NOMO-1 treated with DMSO at 0.1 percent for 48 hours (cell line): ENCODE measurements at regions not wholly inside any gene's neighbourhood (a gene's known extent, or its start where the extent isn't known, plus 50 kb on each side); places are given as distances from the start of the nearest gene placed in this dataset.

Experiments used
- DNase-seq: peaks from one replicate; lab custom pipeline; 2025; ENCODE audit not compliant: unreplicated experiment; lab: John Stamatoyannopoulos, UW

DNA sequence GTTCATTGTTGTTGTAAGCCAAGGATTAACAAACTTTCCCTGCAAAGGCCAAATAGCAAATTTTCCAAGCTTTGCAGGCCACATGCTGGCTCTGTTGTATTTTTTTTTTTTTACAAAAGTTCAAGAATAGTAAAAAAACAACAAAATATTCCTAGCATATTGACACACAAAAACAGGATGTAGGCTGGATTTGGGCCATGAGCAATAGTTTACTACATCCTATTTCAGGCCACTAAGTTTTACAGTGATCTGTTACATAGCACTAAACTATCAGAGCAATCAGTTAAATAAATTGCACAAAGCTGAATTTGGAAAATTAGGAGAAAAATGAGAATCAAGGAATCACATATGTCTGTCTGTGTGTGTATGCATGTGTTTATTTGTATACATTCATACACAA is 491.8 kb upstream of the GHITM start:
- DNase-seq, result no peak

DNA sequence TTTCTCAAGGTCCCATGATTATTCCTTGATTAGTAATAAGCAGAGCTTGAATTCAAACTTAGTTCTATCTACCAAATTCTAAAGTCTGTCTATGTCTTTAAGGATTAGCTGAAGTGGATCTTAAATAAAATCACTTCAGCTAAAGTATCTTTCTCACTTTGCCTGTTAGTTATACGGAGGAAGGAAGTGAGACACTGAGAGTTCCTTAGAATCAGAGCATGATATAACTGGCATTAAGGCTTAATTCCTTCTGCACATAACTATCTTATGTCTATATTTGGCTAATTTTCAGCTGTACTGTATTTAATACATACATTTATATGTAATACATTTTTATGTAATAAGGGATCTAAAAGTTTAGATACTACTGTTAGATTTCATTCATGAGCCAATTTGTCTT is 491.1 kb upstream of the GHITM start:
- no peak for DNase-seq

DNA sequence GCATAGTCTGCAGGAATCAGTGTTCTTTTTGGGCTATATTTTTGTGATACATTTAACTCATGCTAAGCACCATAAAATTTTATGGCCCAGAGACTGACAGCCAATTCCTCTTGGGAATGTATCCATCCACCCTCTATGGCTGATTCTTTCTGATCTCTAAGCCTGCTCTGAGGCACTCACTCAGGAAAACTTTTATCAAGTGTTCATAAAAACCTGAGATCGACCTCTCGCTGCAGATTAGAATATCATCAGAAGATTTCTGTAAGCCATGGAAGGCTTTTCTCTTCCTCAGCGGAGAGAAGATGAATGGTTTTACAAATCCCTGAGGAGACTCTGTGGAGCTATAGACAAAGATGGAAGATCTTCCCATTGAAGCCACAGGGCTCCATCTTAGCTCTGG is 489.8 kb upstream of the GHITM start:
- DNase-seq, result no peak

DNA sequence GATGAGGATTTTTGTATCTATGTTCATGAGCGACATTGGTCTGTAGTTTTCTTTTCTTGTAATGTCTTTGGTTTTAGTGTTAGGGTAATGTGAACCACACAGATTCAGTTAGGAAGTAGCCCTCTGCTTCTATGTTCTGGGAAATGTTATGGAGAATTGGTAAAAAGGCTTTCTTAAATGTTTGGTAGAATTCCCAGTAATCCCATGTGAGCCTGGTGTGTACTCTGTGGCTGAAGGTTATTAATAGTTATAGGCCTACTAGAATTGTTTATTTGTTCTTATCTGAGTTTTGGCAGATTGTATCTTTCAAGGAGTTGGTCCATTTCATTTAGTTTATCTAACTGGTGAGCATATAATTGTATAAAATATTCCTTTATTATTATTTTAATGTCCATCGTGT is 484.6 kb upstream of the GHITM start:
- no peak for DNase-seq

DNA sequence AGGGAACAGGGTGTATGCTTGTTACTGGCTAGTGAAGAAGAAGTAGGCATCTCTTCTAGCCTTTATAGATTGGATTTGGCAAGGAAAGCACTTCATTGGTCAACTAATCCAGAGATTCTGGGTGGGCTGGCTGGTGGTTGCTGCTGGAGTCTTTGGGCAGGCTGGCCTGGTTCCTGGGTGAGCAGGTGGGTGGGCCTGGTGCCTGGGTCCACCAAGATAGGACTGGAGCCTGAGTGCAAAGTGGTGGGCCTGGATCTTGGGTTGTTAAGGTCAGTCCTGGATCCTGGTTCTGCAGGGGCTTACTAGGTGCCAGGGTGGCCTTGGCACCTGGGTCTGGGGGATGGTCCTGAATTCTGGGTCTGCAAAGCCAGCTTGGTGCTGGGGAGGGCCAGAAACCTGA is 482.4 kb upstream of the GHITM start:
- DNase-seq, result no peak

DNA sequence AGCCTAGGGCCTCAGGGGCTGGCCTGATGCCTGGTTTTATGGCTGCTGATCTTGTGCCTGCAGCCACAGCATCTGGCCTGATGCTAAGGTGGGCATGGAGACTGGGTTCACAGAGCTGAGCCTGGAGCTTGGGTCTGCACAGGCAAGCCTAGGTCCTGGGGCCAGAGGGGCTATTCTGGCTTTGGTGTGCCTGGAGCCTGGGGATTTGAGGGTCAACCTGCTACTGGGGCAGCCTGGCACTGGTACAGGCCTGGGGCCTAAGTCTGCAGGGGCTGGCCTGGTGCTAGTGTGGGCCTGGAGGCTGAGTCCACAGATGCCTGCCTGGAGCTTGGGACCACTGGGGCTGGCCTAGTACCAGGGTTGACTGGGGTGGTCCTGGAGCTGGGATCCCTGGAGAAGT is 481.8 kb upstream of the GHITM start:
- DNase-seq, result no peak

DNA sequence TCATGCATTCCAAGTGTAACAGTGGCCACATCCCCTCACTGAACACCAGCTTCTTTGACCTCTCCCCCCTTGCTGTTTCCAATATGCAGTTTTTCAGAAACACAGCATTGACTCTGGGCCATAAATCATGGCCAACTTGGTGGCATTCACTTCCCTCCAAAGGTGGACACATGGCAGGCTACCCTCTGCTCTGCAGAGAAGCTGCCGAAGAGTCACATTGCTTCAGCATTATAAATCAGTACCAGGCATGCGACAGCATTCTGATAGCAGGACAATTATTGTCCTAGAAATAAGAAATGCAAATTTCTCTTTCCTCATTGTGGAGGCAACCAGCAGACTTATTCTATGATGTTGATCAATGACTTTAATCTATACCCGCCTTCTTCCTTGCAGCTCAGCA is 475.4 kb upstream of the GHITM start:
- DNase-seq, result no peak

DNA sequence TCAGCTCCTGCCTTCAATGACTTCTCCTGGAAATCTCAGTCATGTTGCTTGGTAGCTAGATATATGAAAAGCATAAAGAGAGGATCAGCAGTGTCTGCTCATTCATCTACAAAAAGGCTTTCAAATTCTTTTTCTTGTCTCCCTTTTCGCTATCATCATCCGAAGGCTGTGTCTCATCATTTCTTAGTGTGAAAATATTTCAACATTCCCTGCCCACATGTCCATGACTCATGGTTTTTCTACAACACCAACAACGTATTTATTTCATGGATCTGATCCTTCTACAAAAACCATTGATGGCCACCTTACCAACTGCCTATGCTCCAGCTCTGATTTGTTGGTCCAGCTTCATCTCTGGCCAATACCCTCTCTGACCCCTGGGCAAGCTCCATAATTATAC is 472.5 kb upstream of the GHITM start:
- no peak for DNase-seq

DNA sequence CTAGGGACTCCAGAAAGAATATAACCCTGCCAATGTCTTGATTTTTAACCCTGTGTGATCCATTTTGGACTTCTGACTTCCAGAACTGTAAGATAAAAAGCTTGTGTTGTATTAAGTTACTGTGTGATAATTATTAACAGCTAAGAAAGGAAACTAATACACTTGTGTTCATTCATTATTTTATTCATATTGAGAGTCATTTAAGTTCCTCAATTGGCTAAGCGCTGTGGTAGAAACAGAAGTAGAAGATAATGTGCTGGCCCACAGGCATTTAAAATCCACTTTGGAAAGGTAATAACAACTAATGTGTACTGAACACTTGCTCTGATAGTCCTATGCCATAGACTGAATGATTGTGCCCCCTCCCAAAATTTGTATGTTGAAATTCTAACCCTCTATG is 471.7 kb upstream of the GHITM start:
- DNase-seq, result no peak

DNA sequence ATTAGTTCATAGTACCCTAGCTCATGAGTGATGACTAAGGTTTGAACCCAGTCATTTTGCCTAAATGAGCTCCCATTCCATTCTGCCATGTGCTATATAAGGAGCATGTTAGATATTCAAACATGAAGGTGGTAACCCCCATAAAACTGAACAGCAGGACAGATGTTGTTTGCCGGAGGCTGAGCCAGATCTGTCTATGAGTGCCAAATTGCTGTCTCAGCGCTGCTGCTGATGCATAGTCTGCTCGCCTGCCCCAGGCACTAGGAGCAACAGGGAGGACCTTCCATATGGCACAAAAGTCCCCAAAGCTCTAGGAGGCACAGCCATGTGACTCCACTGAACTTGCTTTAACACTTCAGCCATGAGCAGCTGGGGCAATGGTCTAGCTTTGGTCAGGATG is 466.0 kb upstream of the GHITM start:
- DNase-seq, result no peak

DNA sequence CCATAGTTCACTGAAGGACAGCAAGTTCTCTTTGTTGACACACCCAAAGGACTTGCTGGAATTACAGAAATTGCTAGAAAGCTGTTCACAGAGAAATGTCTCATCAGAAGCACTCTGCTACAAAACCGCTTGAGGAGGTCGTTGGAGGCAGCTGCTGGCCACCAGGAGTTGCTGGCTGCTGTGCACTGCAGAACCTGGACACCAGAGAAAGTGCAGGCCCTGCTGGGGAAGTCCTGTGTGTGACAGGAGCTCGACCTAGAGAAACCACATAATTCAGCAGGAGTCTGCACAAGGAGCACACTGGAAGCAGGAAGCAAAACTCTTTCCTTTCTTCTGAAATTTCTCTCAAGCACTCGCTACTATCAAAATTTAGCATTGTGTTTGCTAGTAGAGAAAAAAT is 461.5 kb upstream of the GHITM start:
- DNase-seq, result peak; percentile 11

DNA sequence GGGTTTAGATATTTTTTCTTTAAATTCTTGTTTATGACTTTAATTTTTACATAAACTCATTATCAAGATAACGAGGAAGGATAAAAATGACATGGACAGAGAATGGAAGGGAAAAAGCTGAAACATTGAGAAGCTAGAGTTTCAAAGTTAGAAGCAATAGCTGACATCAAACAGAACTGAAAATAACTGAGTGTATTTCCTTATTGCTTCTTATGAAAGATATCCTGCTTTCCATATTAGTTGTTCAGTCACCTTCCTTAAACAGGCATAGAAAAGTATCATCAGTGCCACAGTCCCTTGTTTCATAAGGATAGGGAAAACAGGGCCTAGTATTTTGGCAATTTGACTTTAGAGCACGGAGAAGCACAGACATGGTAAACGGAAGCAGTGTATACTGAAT is 460.5 kb upstream of the GHITM start:
- DNase-seq, result no peak

DNA sequence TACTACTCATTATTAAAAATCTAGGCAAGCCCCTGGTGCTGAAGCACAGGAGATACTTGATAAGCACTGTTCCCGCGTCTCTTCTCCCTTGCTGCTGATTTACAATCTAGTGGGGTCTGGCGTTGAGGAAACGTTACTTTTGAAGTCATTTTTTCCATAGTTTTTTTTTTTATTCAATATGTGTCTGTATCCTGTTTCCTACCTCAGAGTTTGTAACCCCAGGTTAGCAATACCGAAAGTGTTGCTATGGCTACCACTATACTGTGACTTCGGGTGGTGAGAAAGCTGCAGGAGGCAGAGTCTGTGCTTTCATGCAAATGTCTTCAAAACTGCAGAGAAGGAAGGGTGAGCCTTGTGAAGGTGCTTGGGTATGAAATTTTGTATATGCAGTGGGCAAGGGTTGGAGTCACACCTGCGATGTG is 458.8 kb upstream of the GHITM start:
- DNase-seq, result no peak

DNA sequence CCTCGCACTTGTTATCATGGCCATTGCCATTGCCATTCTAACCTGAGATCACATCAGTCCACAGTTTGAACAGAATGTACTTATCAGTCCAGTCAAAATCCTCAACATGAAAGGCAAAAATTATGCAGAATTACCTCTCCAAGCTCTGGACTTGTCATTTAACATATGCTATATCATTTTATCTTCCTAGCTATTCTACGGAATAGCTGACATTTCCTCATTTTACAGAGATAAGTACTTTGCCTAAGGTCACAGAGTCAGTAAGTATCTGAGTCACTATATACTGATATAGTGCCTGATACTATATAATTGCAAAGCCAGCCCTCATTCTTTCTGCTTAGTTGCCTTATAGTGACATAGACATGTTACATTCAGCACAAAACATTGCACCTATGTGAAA is 456.9 kb upstream of the GHITM start:
- DNase-seq, result no peak

DNA sequence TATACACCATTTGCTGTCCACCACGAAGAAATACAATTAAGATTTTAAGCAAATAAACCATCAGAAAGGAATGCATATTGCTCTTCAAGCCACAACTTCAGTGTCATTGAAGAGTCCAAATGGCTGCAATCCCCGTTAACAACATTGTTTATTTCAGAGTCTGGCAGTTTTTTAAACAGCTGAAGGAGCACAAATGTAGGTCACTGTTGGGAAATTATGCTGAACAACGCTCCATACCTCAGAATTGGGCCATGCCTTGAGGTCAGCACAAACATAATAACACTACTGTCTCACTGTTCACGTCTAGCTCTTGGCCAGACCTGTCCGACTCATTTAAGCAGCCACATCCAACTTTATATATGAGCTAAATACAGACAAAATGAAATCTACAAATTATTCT is 453.9 kb upstream of the GHITM start:
- DNase-seq, result no peak

DNA sequence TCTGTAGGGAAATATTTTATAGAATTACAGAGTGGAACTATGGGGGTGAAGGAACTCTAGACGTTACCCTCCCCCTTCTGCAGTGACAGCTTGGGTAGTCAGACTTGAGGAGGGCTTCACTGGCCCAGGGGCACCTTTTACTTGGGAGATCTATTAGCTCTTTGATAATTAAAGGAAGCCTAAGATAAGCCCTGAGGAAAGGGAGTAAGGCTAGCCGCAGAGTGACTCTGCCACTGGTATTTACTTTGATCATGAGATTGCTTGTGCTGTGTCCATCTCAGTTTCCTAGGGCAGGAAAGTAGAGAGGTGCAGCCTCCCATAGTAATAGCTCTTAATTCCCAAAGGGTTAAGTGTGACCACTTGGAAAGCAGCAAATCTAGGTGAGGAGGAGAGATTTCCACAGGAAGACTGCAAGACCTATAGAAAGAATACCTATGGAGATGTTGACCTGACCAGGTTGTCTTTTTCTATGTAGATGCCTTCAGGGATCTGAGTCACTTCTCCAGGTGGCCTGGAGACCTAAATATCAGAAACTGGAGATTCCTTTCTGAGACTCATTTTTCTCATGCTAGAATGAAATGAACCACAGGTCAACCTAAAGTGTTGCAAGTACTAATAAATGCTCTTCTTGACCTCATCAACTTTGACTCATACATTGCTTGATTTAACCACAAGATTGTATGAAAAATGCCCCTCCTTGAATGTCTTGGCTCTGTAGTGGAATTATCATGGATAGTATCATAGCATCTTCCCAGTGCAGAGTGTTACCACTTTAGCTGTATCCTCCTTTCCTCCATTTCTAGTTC is 447.3 kb upstream of the GHITM start:
- no peak for DNase-seq

DNA sequence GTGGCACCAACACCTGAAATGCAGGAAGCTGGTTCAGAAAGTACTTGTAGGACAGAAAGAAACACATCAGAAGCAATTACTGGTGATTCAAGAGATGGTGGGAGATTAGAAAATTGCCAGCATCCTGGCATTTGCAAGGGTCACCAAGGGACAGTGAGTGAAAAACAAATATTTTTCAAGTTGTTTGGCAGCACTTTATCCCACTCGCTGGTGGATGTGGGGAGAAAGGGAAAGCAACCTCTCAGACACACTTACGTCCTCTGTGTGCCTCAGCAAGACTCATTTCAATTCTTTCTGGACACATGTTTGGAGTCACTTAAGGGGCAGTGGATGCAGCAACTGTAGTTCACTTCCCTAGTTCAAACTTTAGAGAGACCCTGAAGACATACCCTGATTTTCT is 440.4 kb upstream of the GHITM start:
- no peak for DNase-seq

DNA sequence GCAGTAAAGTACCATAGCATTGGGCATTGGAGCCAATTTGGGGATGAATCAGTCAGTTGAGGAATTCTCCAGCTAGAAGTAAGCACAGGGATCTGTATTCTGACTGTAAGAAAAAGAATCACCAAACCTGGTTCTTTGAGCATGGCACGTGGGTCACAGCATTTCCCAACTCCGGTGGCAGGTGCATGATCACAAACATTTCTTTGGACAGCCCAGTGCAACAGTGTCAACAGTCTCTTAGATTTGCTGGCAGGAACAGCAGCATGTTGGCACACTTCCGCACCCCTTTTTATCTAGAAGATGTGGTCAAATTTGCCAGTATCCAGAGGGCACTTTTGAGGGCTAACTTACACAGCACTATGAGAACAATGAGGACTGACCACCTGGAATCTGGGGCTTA is 437.5 kb upstream of the GHITM start:
- no peak for DNase-seq

DNA sequence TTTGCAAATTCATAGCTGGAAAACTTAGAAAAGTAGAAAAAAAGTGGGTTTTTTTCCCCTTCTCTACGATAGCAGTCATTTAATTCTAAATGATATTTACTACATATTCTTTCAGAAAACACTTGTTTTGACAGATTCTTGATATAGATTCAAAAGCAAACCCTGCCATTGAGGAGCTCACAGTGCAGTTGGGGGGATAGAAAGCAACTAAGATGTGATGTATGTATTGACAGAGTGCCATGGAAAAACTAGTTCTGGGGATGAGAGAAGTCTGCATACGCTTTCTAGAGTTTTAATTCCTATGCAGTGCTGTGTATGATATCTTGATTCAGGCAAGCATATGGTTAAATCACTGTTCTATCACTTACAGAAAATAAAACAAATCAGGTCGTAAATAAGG is 436.6 kb upstream of the GHITM start:
- no peak for DNase-seq

DNA sequence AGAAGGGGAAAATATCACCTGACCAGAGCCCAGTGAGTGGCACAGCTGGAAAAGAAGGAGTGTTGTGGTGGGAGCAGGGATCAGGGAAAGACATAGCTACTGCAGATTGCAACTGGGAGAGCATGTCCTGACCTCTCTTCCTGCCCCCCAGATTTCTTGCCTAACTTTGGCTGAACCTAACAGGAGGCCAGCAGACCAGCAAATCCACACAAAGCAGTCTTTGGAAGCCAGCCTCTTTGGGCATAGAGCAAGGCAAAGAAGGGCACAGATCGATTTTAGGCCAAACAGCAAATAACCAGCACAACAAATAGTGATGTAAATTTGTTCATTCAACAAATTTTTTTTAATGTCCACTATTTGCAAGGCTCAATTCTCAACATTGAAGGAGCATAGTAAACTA is 433.2 kb upstream of the GHITM start:
- no peak for DNase-seq

DNA sequence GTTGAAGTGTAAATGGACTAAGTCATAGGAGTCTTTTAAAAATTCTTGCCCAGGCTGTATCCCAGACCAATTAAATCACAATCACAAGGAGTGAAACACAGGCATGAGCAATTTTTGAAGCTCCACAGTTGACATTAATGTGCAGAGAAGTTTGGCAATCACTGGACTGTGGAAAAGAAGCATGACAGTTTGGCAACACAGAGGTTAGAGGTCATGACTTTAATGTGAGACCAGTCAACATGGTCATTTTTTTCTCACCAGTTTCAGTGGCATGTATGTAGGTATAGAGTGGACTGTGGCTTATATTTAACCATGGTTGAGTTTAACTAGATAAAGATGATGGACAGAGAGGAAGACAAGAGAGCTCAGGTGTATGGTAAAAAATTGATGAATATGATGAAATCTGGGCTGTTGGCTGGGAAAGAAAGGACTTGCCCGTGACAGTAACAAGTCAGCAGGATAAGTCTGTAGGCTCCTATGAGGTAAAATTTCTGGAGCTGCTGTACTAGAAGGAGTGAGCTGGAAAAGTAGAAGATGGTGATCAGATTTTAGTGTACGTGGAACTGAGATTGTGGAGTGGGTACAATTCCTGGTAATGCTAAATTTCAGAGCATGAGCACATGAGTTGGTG is 432.2 kb upstream of the GHITM start:
- DNase-seq, result no peak

DNA sequence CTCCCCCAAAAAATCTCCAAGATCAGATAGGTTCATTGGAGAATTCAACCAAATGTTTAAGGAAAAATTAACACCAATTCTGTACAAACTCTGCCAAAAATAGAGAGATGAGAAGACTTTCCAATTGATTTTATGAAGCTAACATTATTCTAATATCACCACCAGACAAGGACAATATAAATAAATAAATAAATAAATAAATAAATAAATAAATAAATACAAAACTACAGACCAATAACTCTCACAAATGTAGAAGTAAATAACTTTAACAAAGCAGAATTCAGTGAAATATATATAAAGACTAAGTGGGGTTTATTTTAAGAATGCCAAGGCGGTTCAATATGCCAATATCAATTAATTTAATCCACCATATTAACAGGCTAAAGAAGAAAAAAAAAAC is 425.9 kb upstream of the GHITM start:
- no peak for DNase-seq

DNA sequence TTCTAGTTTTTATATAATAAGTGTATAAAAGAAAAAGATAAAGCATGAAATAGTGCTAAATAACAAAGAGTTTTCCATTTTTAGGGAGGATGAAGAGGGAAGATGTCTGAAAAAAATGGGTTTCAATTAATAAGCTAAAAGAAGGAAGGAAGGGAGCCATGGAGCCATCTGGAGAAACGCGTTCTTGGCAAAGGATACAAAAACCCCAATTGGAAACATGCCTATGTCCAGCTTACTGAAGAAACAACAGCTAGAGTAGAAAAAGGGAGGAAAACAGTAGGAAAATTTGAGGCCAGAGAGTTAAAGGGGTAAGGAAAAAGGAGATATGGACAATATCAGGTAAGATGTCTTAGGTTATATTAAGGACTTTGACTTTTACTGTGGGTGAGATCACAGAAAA is 416.2 kb upstream of the GHITM start:
- no peak for DNase-seq
